ENCODE measurements at regions not wholly inside any gene's neighbourhood (a gene's known extent, or its start where the extent isn't known, plus 50 kb on each side); places are given as distances from the start of the nearest gene placed in this dataset.

- TF ChIP-seq CTCF (IDR thresholded peaks at IDR 0.05) (no peak), POLR2A (IDR thresholded peaks at IDR 0.05) (no peak)
These were observed 104.8 kb upstream of the CCDC54 start for GRCh38 chr3:107272471-107272870.

Measured in body of pancreas (tissue), 4 donors.